ENCODE measurements at regions not wholly inside any gene's neighbourhood (a gene's known extent, or its start where the extent isn't known, plus 50 kb on each side); places are given as distances from the start of the nearest gene placed in this dataset.

- Mint-ChIP-seq H3K4me3 (ENCODE audit: unreplicated experiment) (no peak overlapping the region), H3K27ac (ENCODE audit: unreplicated experiment) (no peak overlapping the region), H3K4me1 (ENCODE audit: low read depth) (peaks cover 29% of the 10 kb centered on the region), H3K36me3 (ENCODE audit: low read depth) (no peaks in the 10 kb centered on the region), H3K9me3 (ENCODE audit: low read depth) (no peaks in the 10 kb centered on the region), H3K27me3 (ENCODE audit: low read depth) (no peaks in the 10 kb centered on the region)
- no peak for DNase-seq (ENCODE audit: low spot score)
- TF ChIP-seq, protein P1, sequence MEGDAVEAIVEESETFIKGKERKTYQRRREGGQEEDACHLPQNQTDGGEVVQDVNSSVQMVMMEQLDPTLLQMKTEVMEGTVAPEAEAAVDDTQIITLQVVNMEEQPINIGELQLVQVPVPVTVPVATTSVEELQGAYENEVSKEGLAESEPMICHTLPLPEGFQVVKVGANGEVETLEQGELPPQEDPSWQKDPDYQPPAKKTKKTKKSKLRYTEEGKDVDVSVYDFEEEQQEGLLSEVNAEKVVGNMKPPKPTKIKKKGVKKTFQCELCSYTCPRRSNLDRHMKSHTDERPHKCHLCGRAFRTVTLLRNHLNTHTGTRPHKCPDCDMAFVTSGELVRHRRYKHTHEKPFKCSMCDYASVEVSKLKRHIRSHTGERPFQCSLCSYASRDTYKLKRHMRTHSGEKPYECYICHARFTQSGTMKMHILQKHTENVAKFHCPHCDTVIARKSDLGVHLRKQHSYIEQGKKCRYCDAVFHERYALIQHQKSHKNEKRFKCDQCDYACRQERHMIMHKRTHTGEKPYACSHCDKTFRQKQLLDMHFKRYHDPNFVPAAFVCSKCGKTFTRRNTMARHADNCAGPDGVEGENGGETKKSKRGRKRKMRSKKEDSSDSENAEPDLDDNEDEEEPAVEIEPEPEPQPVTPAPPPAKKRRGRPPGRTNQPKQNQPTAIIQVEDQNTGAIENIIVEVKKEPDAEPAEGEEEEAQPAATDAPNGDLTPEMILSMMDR (IDR thresholded peaks at IDR 0.05), result no peak
These were observed 155.1 kb upstream of the RASGEF1B start for GRCh38 chr4:81626851-81627250.

DNA sequence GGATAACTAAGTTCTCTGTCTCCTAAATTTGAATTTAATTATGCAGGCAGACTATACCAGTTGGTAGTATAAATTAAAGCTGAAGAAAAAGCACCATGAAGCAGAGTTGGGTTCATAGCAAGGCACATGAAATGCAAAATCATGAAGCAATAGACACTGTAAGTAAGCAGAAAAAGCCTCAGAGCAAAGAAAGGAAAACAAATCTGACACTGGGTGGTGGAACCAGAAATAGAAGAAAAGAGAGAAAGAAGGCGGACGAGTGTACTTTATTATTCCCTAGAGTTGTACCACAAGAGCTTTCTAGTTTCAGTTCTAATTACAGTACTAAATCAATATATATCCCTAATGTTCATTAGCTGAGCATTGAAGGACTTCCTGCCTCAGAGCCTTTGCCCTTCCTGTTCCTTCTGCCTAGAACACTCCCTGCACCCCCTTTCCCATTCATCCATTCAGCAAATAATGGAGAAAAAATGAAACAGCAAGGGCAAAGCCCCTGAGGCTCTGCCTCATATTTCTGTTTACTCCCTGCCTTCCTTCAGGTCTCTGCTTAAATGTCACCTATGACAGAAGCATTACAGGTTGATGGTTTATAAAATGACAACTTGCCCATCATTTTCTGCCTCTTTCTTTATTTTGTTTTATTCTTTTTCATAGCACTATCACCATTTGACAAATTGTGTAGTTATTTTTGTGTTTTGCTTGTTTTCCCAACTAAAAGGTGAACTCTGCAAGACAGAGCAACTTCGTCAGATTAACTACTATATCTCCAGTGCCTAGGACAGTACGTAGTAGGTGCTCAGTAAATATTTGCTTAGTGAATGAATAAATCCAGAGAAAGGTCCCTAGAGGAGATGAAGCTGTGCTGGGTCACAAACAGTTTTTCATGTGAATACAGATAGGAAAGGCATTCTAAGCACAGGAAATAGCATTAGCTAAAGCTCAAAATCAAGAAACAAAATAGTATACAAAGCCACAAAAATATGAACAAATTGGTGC, 154.0 kb upstream of the RASGEF1B start:
- no peaks in the 10 kb centered on the region for H3K36me3 Mint-ChIP-seq (ENCODE audit: low read depth)
- H3K27me3 Mint-ChIP-seq (ENCODE audit: low read depth), result no peaks in the 10 kb centered on the region
- TF ChIP-seq, protein P1 (IDR thresholded peaks at IDR 0.05), result no peak
- H3K27ac Mint-ChIP-seq (ENCODE audit: unreplicated experiment), result no peak overlapping the region
- H3K4me3 Mint-ChIP-seq (ENCODE audit: unreplicated experiment), result no peak overlapping the region
- DNase-seq (ENCODE audit: low spot score), result no peak
- peaks cover 21% of the 10 kb centered on the region for H3K4me1 Mint-ChIP-seq (ENCODE audit: low read depth)
- H3K9me3 Mint-ChIP-seq (ENCODE audit: low read depth), result no peaks in the 10 kb centered on the region

DNA sequence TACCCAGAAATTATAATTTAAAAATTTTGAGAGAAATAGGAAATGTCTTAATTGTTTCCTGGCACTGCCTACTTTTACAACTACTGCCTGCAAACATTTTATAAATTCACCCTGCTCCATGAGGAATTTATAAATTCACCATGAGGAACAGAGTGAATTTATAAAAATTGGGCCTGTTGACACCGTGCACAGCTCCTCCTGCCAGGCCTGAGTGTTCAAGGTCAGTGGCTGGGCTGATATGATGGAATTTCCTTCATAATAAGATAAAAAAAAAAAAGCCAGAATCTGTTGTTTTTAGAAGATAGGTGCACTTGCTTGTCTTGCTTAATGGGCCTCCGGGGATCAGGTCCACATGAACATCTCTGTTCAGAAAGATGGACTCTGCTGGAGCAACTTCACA, 151.7 kb upstream of the RASGEF1B start:
- DNase-seq (ENCODE audit: low spot score), result no peak
- Mint-ChIP-seq H3K4me1 (ENCODE audit: low read depth) (peaks cover 21% of the 10 kb centered on the region), H3K4me3 (ENCODE audit: unreplicated experiment) (no peak overlapping the region), H3K27ac (ENCODE audit: unreplicated experiment) (no peak overlapping the region), H3K9me3 (ENCODE audit: low read depth) (no peaks in the 10 kb centered on the region), H3K27me3 (ENCODE audit: low read depth) (no peaks in the 10 kb centered on the region), H3K36me3 (ENCODE audit: low read depth) (no peaks in the 10 kb centered on the region)
- TF ChIP-seq, protein P1 (IDR thresholded peaks at IDR 0.05), result no peak

DNA sequence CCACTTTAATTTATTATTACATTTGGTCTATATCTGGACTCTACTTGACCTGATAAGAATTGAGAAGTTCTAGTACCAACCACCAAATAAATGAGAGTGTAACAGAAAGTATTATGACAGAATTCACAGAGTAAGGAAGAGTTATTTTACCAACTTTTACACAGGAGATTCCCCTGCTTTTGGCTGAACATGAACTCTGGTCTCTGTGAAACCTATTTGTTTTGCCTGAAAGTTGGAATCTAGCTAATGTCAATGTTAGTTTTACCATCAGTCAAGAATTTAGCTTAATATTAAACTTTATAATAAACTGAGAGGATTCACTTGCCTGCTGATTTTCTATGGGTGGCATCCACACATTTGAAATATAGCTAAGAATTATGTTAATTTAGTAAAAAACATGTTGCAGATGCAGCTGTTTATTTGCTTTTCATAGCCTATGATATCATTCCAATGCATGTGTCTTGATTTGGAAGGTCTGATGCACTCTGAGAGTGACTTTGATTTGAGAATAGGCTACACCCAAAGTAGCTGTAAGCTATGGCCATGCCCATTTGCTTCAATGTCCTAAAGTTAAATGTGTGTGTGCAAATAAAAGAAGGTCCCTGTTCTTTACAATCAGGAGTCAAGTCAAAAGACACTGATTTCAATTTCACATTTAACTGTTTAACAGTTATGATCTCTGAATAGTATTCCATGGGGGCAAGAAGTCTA, 150.9 kb upstream of the RASGEF1B start:
- H3K27ac Mint-ChIP-seq (ENCODE audit: unreplicated experiment), result no peak overlapping the region
- no peak overlapping the region for H3K4me3 Mint-ChIP-seq (ENCODE audit: unreplicated experiment)
- no peaks in the 10 kb centered on the region for H3K9me3 Mint-ChIP-seq (ENCODE audit: low read depth)
- H3K4me1 Mint-ChIP-seq (ENCODE audit: low read depth), result peaks cover 18% of the 10 kb centered on the region
- H3K36me3 Mint-ChIP-seq (ENCODE audit: low read depth), result no peaks in the 10 kb centered on the region
- H3K27me3 Mint-ChIP-seq (ENCODE audit: low read depth), result no peaks in the 10 kb centered on the region
- no peak for DNase-seq (ENCODE audit: low spot score)
- TF ChIP-seq, protein P1 (IDR thresholded peaks at IDR 0.05), result no peak

DNA sequence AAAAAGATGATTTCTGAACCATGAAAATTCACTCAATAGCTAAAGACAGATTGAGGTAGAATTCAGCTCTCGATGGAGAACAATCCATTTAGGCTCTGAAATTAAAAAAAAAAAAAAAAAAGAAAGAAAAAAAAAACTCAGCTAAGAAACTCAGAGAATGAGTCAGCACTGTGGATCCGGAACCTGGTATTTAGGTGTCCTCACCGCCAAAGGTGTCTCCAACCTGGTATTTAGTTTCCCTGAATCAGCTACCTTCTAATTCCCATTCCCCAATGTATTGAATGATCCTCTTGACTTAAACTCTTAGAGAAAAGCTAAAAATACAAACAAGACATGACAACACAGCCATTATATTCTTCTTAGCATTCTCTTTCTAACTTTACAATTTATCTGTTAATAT, 150.3 kb upstream of the RASGEF1B start:
- no peak for DNase-seq (ENCODE audit: low spot score)
- Mint-ChIP-seq H3K27ac (ENCODE audit: unreplicated experiment) (no peak overlapping the region), H3K36me3 (ENCODE audit: low read depth) (no peaks in the 10 kb centered on the region), H3K27me3 (ENCODE audit: low read depth) (no peaks in the 10 kb centered on the region), H3K4me1 (ENCODE audit: low read depth) (peaks cover 13% of the 10 kb centered on the region), H3K9me3 (ENCODE audit: low read depth) (no peaks in the 10 kb centered on the region), H3K4me3 (ENCODE audit: unreplicated experiment) (no peak overlapping the region)
- TF ChIP-seq, protein P1 (IDR thresholded peaks at IDR 0.05), result no peak

All from chondrocyte (in vitro differentiated cells).